K562 (cell line): ENCODE measurements at regions not wholly inside any gene's neighbourhood (a gene's known extent, or its start where the extent isn't known, plus 50 kb on each side); places are given as distances from the start of the nearest gene placed in this dataset.

Experiments used
- ATAC-seq: fragments of 200-7000 bp; cut with Tn5 transposase; 3 replicates; pipeline ENCODE4 v1.9.1; 2020; ENCODE audit warnings: moderate library complexity
- BruUV-seq: library from RNA; stranded (reverse); fragments of 400-500 nt; replicated peaks from 2 replicates; lab custom pipeline; 2021; lab: Mats Ljungman, UMichigan
- CTCF ChIA-PET: fragments of 300-600 bp; formaldehyde crosslinking; extraction: SDS; loops from one replicate; lab custom pipeline; 2021; ENCODE audit warnings: low intra/inter-chr PET ratio; lab: Yijun Ruan, JAX
- POLR2A ChIA-PET: fragments of 300-600, 350-650 bp; sonication (Branson Sonifier 250); formaldehyde crosslinking; extraction: SDS; loops from one replicate; lab custom pipeline; 2021; ENCODE audit warnings: antibody characterized with exemption, inconsistent platforms; lab: Yijun Ruan, JAX
- DNase-seq, 4 experiments: peaks; one replicate each; pipeline versions ENCODE4 v3.0.0 to v3.0.0-alpha.2; 2011 to 2018; ENCODE audit warnings: low spot score in 3 of 4, mixed read lengths in 3 of 4; ENCODE audit errors: extremely low read depth in 1 of 4
- FAIRE-seq: peaks from 2 replicates; lab custom pipeline; 2011; peaks lifted over from hg19 to GRCh38; lab: Jason Lieb, UNC
- H2AFZ ChIP-seq: 2 replicates; pipeline ENCODE4 v1.6.0; 2011; ENCODE audit warnings: low read depth, low read length, control low read depth, inconsistent platforms
- H3K27ac ChIP-seq: fragments of 200-600 bp; 3 replicates; pipeline ENCODE4 v1.8.0; 2011; ENCODE audit warnings: low read depth, mild to moderate bottlenecking, control low read depth, inconsistent platforms, low read length, moderate library complexity, mixed read lengths; ENCODE audit errors: extremely low read depth
- H3K27me3 ChIP-seq, 2 experiments: fragments of 300-600 bp in 1 of 2; 2 replicates in 1 of 2; 3 replicates in 1 of 2; pipeline versions ENCODE4 v1.6.0 to v1.8.0; 2011; ENCODE audit warnings: inconsistent platforms in 2 of 2, low read length in 2 of 2, mild to moderate bottlenecking in 1 of 2, mixed read lengths in 1 of 2, moderate library complexity in 1 of 2; ENCODE audit not compliant: control insufficient read depth in 2 of 2, insufficient read depth in 2 of 2
- H3K36me3 ChIP-seq: fragments of 300-600 bp; 3 replicates; pipeline ENCODE4 v1.8.0; 2011; ENCODE audit warnings: mild to moderate bottlenecking, low read length, inconsistent platforms; ENCODE audit not compliant: control insufficient read depth, insufficient read depth
- H3K4me1 ChIP-seq, 2 experiments: fragments of 200-600 bp in 1 of 2; replicated peaks in 1 of 2; 2 replicates in 1 of 2; 3 replicates in 1 of 2; pipeline versions ENCODE4 v1.5.1 to v1.8.0; 2011; ENCODE audit warnings: inconsistent platforms in 2 of 2, low read length in 2 of 2, mild to moderate bottlenecking in 1 of 2, mixed read lengths in 1 of 2, moderate library complexity in 1 of 2; ENCODE audit not compliant: control insufficient read depth in 2 of 2, insufficient read depth in 2 of 2
- H3K4me2 ChIP-seq: 2 replicates; pipeline ENCODE4 v1.6.1; 2011; ENCODE audit warnings: low read length, control low read depth, inconsistent platforms, mixed read lengths; ENCODE audit not compliant: insufficient read depth
- H3K4me3 ChIP-seq: fragments of 200-600 bp; sonication (generic), shearing (Covaris generic); 2 replicates; pipeline ENCODE4 v1.5.1; 2016; ENCODE audit warnings: control low read depth, inconsistent platforms
- H3K79me2 ChIP-seq: fragments of 200-600 bp; 3 replicates; pipeline ENCODE4 v1.8.0; 2011; ENCODE audit warnings: low read length, inconsistent platforms; ENCODE audit not compliant: control insufficient read depth, insufficient read depth
- H3K9ac ChIP-seq, 2 experiments: 2 replicates each; pipeline versions ENCODE4 v1.6.0 to v1.6.1; 2011; ENCODE audit warnings: low read depth in 2 of 2, low read length in 2 of 2, control low read depth in 1 of 2, inconsistent platforms in 1 of 2, mild to moderate bottlenecking in 1 of 2, mixed read lengths in 1 of 2; ENCODE audit not compliant: insufficient read depth in 1 of 2
- H3K9me1 ChIP-seq: one replicate; pipeline ENCODE4 v1.6.0; 2011; ENCODE audit warnings: inconsistent platforms, mild to moderate bottlenecking, low read length, moderate library complexity; ENCODE audit not compliant: control insufficient read depth, insufficient read depth
- H3K9me3 ChIP-seq: replicated peaks from 2 replicates; pipeline ENCODE4 v1.5.1; 2011; ENCODE audit warnings: low read depth, low read length, inconsistent platforms; ENCODE audit not compliant: control insufficient read depth, insufficient read depth
- H4K20me1 ChIP-seq: replicated peaks from 2 replicates; pipeline ENCODE4 v1.6.1; 2011; ENCODE audit warnings: low read length, inconsistent platforms, mixed read lengths; ENCODE audit not compliant: control insufficient read depth, insufficient read depth
- CBX1 ChIP-seq: sonication (generic); IDR thresholded peaks from 2 replicates; pipeline ENCODE4 v1.6.1; 2016; ENCODE audit warnings: antibody characterized with exemption, low read depth, mild to moderate bottlenecking
- DDX20 ChIP-seq: fragments of 450-650 bp; IDR thresholded peaks from 2 replicates; pipeline ENCODE4 v1.6.1; 2016; ENCODE audit warnings: missing genetic modification characterization, low read depth, mild to moderate bottlenecking, missing compliant biosample characterization, moderate library complexity
- EP300 ChIP-seq: IDR thresholded peaks from 2 replicates; pipeline ENCODE4 v1.6.1; 2012; ENCODE audit warnings: low read length, improper control_type of control experiment
- MXI1 ChIP-seq: IDR thresholded peaks from 2 replicates; pipeline ENCODE4 v1.6.1; 2011; ENCODE audit warnings: low read depth, mild to moderate bottlenecking, improper control_type of control experiment, low read length
- NCOA4 ChIP-seq: fragments of 450-650 bp; IDR thresholded peaks from 2 replicates; pipeline ENCODE4 v1.6.1; 2018; ENCODE audit warnings: mild to moderate bottlenecking; ENCODE audit not compliant: partially characterized antibody
- NRF1 ChIP-seq, 2 experiments: fragments of 450-650 bp; IDR thresholded peaks in 1 of 2; conservative IDR thresholded peaks in 1 of 2; 2 replicates each; pipeline ENCODE4 v1.6.1; 2014; ENCODE audit warnings: mild to moderate bottlenecking in 2 of 2
- YY1 ChIP-seq, 3 experiments: IDR thresholded peaks; 2 replicates each; pipeline ENCODE4 v1.6.1; 2011; ENCODE audit warnings: low read length in 2 of 3, mild to moderate bottlenecking in 2 of 3, moderate library complexity in 2 of 3, borderline replicate concordance in 1 of 3, control low read depth in 1 of 3, low read depth in 1 of 3; ENCODE audit not compliant: insufficient read depth in 3 of 3, insufficient replicate concordance in 2 of 3, control insufficient read depth in 1 of 3, insufficient read length in 1 of 3; ENCODE audit errors: extremely low read depth in 1 of 3
- ZBTB26 ChIP-seq: fragments of 450-650 bp; formaldehyde crosslinking; IDR thresholded peaks from 2 replicates; pipeline ENCODE4 v1.4.0; 2022; ENCODE audit warnings: missing genetic modification characterization
- ZNF143 ChIP-seq: sonication (generic); formaldehyde crosslinking; IDR thresholded peaks from 2 replicates; pipeline ENCODE4 v1.9.0; 2022; ENCODE audit warnings: mild to moderate bottlenecking, missing genetic modification reagents
- ZNF507 ChIP-seq: conservative IDR thresholded peaks from 2 replicates; pipeline ENCODE4 v1.6.1; 2017; ENCODE audit warnings: missing genetic modification characterization, missing compliant biosample characterization
- ZNF551 ChIP-seq: fragments of 250-450 bp; sonication (Bioruptor Pico); IDR thresholded peaks from 2 replicates; pipeline ENCODE4 v1.5.0; 2021; ENCODE audit warnings: mild to moderate bottlenecking, moderate library complexity
- ZNF586 ChIP-seq: fragments of 450-650 bp; formaldehyde crosslinking; conservative IDR thresholded peaks from 2 replicates; pipeline ENCODE4 v1.4.0; 2020; ENCODE audit warnings: mild to moderate bottlenecking, moderate library complexity
- WGBS: fragments of 100-300 bp; shearing (Covaris generic); methylation state at CpG from one replicate; pipeline ENCODE4 v1.1.6; 2016; ENCODE audit warnings: low coverage, mixed read lengths; ENCODE audit not compliant: insufficient coverage; ENCODE audit errors: missing lambda C conversion rate; 5-methylcytosine and 5-hydroxymethylcytosine counted together
- in situ Hi-C: fragments of 300-500 bp; cut with MboI; formaldehyde crosslinking; loops from 4 replicates; pipeline ENCODE4 v1.15.0; 2018; ENCODE audit warnings: inconsistent platforms, mixed read lengths
- intact Hi-C: fragments of 100-400 bp; cut with micrococcal nuclease; formaldehyde crosslinking; loops from 2 replicates; pipeline ENCODE4 v1.14.2; 2022

GRCh38 chr5:88544671-88545070 is 276.0 kb upstream of the TMEM161B start (continued):
- TF ChIP-seq ZNF586 (CRISPR knock-in tag), result no peak
- TF ChIP-seq ZNF143 (CRISPR knock-in tag), result no peak
- no peak for TF ChIP-seq ZNF507

GRCh38 chr5:88544136-88544645 is 275.5 kb upstream of the TMEM161B start:
- DNase-seq (no peak), FAIRE-seq (no peak), ATAC-seq (no peak)
- Histone ChIP-seq H3K4me2 (no peak overlapping the region), H3K9me3 (0 out of 2 replicates have a peak, but pooled peaks cover 2% of the 10 kb centered on the region), H3K36me3 (no peaks in the 10 kb centered on the region), H3K27me3 (no peaks in the 10 kb centered on the region; a peak in 1 of 5 replicates), H4K20me1 (no peaks in the 10 kb centered on the region), H3K9me1 (no peaks in the 10 kb centered on the region), H3K27ac (no peak overlapping the region), H3K4me3 (no peak overlapping the region), H2AFZ (no peak overlapping the region), H3K4me1 (no peaks in the 10 kb centered on the region), H3K9ac (no peak overlapping the region), H3K79me2 (no peaks in the 10 kb centered on the region)
- CTCF ChIA-PET, result no interaction called here
- TF ChIP-seq DDX20, result no peak
- in situ Hi-C loops, result no loop called here
- intact Hi-C loops, result no loop called here
- POLR2A ChIA-PET, result no interaction called here
- no TSS peak for BruUV-seq
- 4% methylated on average over 6 of the region's 6 CpGs for WGBS

GRCh38 chr5:88542786-88543185 is 274.1 kb upstream of the TMEM161B start:
- CTCF ChIA-PET, result no interaction called here
- POLR2A ChIA-PET, result no interaction called here

More at GRCh38 chr5:88542786-88543185, 274.1 kb upstream of the TMEM161B start:
- no peaks in the 10 kb centered on the region for H3K4me1 ChIP-seq
- intact Hi-C loops, result no loop called here
- no peaks in the 10 kb centered on the region for H3K79me2 ChIP-seq
- no peak overlapping the region for H3K27ac ChIP-seq
- TF ChIP-seq MXI1, result no peak
- no peak for TF ChIP-seq NRF1 (conservative IDR thresholded peaks at IDR 0.05 in 1 of 2, IDR thresholded peaks at IDR 0.05 in 1 of 2)
- TF ChIP-seq ZNF551, result no peak
- TF ChIP-seq NCOA4, result no peak
- no peak for TF ChIP-seq ZNF507
- TF ChIP-seq CBX1, result no peak
- no peak for TF ChIP-seq ZBTB26
- no peak for TF ChIP-seq YY1 (IDR thresholded peaks at IDR 0.05; ENCODE audit: borderline replicate concordance in 1 of 3, control insufficient read depth in 1 of 3, extremely low read depth in 1 of 3, insufficient read depth in 3 of 3, insufficient read length in 1 of 3, insufficient replicate concordance in 2 of 3, low read depth in 1 of 3, low read length in 2 of 3)
- no peak for TF ChIP-seq EP300
- H3K9me3 ChIP-seq, result 0 out of 2 replicates have a peak, but pooled peaks cover 2% of the 10 kb centered on the region
- no peak overlapping the region for H3K4me2 ChIP-seq
- no peaks in the 10 kb centered on the region; a peak in 1 of 5 replicates for H3K27me3 ChIP-seq
- in situ Hi-C loops, result no loop called here
- FAIRE-seq (no peak), DNase-seq (no peak), ATAC-seq (no peak)
- BruUV-seq, result no TSS peak
- H3K36me3 ChIP-seq, result no peaks in the 10 kb centered on the region
- no peak overlapping the region for H2AFZ ChIP-seq
- no peak overlapping the region for H3K9ac ChIP-seq
- H3K9me1 ChIP-seq, result no peaks in the 10 kb centered on the region
- no peak overlapping the region for H3K4me3 ChIP-seq
- H4K20me1 ChIP-seq, result no peaks in the 10 kb centered on the region
